Ecto neural progenitor cell (in vitro differentiated cells): ENCODE measurements at regions not wholly inside any gene's neighbourhood (a gene's known extent, or its start where the extent isn't known, plus 50 kb on each side); places are given as distances from the start of the nearest gene placed in this dataset.

Experiments
- DNase-seq: peaks from one replicate; pipeline ENCODE4 v3.0.0-alpha.2; 2018; ENCODE audit warnings: low spot score

GRCh38 chr1:87560601-87561360, 232.1 kb downstream of the LMO4 start:
- DNase-seq, result no peak

- no peak for DNase-seq
Measured at GRCh38 chr1:87563211-87563610, 234.5 kb downstream of the LMO4 start.

DNA sequence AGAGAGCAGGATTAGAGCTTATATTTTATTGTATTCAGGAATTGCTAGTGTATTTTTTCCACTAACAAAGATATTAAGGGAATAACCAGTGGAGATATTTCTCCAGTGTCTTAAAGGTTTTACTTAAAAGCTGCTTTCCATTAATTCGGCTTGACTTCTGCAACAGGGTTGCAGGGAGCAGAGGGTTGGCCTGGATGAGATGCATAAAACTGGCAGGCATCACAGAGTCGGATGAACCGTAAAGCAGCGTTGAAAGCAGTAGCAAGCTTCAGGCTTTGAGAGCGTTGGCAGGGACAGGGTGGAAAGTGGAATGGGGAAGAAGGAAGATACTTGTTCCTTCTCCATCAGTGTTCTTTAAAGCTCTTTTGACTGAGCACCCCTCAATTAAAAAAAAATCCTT, 237.2 kb downstream of the LMO4 start:
- no peak for DNase-seq

DNA sequence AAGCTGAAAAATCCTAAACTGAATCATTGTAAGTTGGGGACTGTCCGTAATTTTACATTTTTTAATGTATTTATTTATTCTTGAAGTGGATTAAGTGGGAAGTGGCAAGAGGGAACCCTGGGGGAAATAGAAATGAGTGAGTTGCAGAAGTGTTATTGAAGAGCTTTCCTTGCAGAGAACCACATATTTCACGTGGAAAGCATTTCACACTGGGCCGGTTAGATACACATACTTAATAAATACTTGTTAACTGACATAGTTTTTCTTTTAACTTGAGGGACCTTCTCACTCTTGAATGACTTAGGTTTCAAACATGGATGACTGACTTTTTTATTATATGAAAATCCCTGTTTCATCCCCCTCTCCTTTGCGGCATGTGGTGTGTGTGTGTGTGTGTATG, 239.3 kb downstream of the LMO4 start:
- no peak for DNase-seq

DNA sequence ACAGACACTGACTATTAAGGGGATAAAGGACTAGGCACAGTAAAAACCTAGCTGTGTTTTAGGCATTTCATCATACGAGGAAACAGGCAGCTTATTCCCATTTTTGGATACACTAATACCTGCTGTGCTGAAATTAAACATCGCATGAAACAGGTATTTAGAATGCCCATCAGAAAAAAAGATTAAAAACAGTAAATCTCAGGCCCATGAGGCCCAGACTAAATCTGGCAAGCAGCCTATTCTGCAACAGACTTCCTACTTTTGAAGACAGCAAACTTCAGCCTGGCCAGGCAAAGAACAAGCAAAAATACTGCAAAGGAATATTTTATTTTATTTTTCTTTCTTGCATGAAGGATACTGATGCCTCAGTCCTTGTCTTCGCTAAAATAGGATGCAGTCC, 240.2 kb downstream of the LMO4 start:
- no peak for DNase-seq

- DNase-seq, result no peak
Measured at GRCh38 chr1:87572008-87572407, 243.3 kb downstream of the LMO4 start.

DNA sequence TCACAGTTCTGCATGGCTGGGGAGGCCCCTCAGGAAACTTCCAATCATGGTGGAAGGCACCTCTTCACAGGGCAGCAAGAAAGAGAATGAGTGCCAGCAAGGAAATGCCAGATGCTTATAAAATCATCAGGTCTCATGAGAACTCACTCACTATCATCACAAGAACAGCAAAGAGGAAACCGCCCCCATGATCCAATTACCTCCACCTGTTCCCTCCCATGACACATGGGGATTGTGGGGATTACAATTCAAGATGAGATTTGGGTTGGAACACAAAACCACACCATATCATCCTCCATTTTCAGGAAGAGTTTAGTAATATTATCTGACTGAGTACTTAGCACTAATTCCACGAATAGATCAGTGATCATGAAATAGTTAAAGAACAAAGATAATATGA, 244.2 kb downstream of the LMO4 start:
- no peak for DNase-seq

GRCh38 chr1:87575528-87575927, 246.8 kb downstream of the LMO4 start:
- DNase-seq, result no peak

- no peak for DNase-seq
Measured at GRCh38 chr1:87578464-87578863, 249.8 kb downstream of the LMO4 start.

DNA sequence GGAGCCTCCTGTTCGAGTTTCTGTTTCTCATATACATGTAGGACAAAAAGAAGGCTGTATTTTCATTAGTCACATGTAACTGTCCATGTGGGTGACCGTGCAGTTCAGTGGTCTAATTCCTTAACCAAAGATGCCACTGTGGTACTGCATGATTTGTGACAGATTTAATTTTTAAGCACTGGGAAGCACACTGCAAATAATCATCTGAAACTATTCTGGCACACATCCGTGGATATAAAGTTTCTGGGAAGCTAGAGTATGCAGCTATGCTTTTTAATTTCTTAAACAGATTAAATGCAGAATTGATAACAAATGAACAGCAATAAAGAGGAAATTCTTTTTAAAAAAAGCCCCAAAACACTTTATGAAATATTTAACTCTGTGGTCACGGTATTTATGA, 254.8 kb downstream of the LMO4 start:
- DNase-seq, result no peak

GRCh38 chr1:87584586-87584985, 255.9 kb downstream of the LMO4 start:
- no peak for DNase-seq

DNA sequence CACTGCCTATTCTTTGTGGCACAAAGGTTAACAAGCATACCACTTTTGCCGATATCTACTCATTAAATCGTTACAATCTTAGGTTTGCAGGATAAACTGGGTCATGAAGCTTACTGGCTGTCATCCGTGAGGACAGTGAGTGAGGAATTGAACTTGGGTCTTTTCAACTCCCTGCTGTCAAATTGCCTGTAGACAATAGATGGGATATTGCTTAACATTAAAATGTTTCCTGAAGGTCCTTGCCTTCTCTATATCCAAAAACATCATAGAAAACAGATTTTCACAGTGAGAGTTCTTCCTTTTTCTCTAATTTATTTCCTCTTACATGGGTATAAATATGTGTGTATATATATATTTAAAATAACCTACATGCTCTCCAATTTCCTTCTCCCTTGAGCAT, 257.8 kb downstream of the LMO4 start:
- no peak for DNase-seq

GRCh38 chr1:87588495-87588894, 259.8 kb downstream of the LMO4 start:
- DNase-seq, result no peak

DNA sequence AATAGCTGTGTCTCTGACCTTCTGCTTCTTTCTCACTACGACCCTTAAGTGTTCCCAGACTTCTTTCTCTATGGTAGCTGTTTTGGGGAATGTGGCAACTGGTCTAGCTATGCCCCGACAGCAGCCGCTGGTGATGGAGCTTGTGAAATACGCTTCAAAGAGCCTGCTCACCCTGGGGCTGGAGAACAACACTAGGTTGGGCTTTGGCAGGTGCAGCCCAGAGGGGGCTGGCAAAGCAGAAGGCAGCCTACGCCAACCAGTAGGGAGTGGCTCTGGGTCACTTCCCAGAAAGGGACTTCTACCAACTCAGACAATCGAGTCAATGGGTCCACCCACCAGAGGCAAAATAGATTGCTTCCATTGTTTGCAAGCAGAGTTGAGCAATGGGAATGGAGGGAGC, 262.8 kb downstream of the LMO4 start:
- DNase-seq, result no peak

DNA sequence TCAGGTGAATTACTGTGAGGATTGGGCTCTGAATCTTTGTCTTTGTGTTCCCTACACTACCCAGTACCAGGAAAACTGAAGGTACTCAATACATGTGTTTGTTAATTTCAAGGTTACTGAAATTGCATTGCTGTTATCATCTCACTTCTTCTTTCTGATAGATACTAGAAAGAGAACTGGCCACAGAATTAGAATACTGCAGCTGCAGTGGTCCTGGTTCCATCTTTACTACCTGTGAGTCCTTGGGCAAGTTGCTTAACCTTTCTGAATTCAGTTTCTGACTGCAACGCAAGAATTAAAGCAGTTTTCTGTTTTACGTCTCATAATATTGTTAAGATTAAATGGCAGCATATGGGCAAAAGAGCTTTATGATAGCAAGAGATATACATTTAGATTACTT, 263.5 kb downstream of the LMO4 start:
- no peak for DNase-seq

GRCh38 chr1:87594736-87595383, 266.2 kb downstream of the LMO4 start:
- no peak for DNase-seq

GRCh38 chr1:87595384-87595781, 266.7 kb downstream of the LMO4 start:
- no peak for DNase-seq

DNA sequence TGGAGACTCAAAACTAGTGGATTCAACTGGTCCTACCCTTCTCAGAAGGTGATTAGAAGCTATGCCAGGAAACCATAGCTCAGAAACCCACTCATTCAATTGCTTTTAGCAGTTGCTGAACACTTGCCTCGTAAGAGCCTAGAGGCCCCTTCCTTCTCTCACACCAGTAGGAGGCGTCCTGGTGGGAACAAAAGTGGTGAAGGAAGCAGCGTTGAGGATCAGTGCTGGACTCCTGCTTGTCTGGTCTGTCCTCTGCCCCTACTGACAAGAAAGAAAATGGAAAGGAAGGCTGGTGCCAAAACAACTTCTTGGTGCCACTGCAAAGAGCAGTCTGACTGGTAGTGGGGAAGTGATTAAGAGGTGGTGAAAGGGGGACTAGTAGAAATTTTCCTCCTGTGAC, 269.7 kb downstream of the LMO4 start:
- peak; percentile 59 for DNase-seq

- no peak for DNase-seq
Measured at GRCh38 chr1:87599569-87599968, 270.9 kb downstream of the LMO4 start.

DNA sequence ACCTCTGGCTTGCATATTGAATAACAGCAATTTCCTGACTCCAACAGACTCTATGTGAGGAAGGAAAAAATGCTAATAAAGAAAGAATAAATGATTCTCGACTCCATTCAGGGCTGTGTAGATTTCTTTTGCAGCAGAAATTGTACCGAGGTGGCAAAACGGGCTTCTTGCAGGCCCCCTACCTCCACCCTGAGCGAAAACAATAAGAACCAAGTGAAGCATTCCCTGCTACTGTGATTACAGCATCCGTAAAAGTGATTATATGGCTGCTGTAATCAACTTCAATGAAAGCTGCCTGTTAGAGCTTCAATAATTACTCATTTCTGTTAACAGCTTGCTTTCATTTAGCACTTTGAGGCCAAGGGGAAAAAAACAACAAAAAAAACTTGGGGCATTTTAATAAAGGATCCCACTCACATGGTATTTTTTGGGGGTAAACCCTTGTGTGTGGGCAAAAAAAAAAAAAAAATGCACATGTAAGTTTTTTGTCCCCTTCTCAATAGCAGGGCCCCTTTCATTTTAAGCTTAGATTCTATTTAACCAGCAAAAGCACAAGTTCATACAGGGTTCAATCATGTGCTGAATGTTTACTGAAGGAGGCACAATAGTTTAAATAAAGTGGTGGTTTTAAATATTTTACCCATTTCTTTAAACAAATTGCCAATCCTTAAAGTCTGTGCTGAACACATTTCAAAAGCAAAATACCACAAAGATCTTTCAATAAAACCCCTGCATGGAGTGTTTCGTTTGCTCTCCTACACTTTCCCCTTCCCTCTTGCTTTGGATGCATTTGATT, 271.6 kb downstream of the LMO4 start:
- DNase-seq, result no peak

GRCh38 chr1:87600854-87601253, 272.2 kb downstream of the LMO4 start:
- DNase-seq, result no peak

DNA sequence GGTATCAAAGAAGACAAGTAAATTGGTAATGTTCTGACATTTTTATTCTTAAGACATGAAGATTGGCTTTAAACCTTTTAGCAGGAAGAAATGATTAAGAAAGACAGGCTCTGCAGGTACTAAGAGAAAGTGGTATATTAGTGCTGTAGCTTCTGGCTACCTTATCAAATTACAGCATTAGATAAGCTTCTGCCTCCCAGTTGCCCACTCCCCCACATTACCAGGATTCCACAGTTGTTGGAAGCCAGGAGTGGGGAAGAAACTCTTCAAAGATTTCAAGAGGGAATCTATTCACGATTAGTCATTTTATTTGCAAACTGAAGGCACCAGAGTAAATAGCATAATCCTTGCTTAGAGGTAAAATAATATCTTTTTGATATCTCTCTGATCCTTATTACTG, 274.9 kb downstream of the LMO4 start:
- no peak for DNase-seq

DNA sequence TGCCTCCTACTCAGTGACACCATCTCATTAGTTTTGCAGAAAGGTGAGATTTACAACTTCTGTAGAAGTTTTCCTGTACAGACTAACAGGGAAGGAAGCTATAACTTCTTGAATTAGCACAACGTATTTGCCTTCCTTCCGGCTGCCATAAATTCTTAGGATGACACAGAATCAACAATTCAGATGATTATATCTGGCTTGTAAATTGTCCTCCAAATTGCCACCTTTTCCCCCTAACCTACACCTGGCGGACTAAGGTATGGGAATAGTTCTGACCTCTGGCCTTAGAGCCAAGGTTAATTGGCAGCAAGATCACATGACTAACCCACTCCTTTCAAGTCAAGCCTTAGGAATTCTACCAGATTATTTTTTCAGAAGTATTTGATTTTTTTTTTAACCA, 284.3 kb downstream of the LMO4 start:
- DNase-seq, result no peak
